WERI-Rb-1 (cell line): ENCODE measurements at regions not wholly inside any gene's neighbourhood (a gene's known extent, or its start where the extent isn't known, plus 50 kb on each side); places are given as distances from the start of the nearest gene placed in this dataset.
"Not testable (repeated sequence)": the region's sequence is repeated elsewhere in the genome, so short reads cannot be mapped to it uniquely, and the experiment has no call there.

ENCODE experiments used
- DNase-seq: peaks from one replicate; pipeline ENCODE4 v3.0.0-alpha.2; 2020
- H3K27ac ChIP-seq: fragments of 250-450 bp; sonication (Bioruptor Pico); 2 replicates; pipeline ENCODE4 v1.5.1; 2020; ENCODE audit warnings: mild to moderate bottlenecking, moderate library complexity
- H3K27me3 ChIP-seq: fragments of 250-450 bp; sonication (Bioruptor Pico); 2 replicates; pipeline ENCODE4 v1.5.1; 2021; ENCODE audit warnings: mild to moderate bottlenecking, low read depth, moderate library complexity; ENCODE audit not compliant: insufficient read depth, severe bottlenecking
- H3K36me3 ChIP-seq: fragments of 250-450 bp; sonication (Bioruptor Pico); 2 replicates; pipeline ENCODE4 v1.5.1; 2020; ENCODE audit warnings: mild to moderate bottlenecking, moderate library complexity
- H3K4me3 ChIP-seq: 2 replicates; pipeline ENCODE4 v1.5.1; 2011; ENCODE audit warnings: low read depth, mild to moderate bottlenecking, control low read depth, low read length
- H3K9me3 ChIP-seq: fragments of 250-450 bp; sonication (Bioruptor Pico); 2 replicates; pipeline ENCODE4 v1.5.1; 2021; ENCODE audit warnings: mild to moderate bottlenecking, moderate library complexity; ENCODE audit not compliant: severe bottlenecking
- TF ChIP-seq, protein P1 (sequence below): IDR thresholded peaks from 2 replicates; pipeline ENCODE4 v1.5.1; 2011; ENCODE audit warnings: low read depth, mild to moderate bottlenecking, control low read depth, inconsistent platforms, low read length

DNA sequence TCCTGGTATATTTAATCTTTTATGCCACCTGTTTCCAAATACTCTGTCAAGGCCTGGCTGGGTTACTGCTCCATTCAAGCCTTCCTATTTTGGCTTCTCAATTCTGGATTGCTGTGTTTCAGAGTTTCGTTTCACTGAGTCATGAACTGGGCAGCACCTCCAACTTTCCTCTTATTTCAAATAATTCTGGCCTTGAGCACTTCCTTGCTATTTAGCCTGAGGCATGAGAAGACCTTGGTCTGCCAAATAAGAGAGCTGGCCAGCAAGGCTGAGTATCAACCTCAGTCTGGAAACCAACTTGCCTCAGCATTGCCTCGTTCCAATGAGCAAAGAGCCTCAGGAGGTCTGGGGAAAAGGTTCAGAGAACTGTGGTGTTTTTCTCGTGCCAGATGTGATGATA is 66.6 kb downstream of the TNFAIP3 start:
- Histone ChIP-seq H3K27me3 (no peaks in the 10 kb centered on the region), H3K36me3 (no peaks in the 10 kb centered on the region), H3K4me3 (no peak overlapping the region), H3K9me3 (no peaks in the 10 kb centered on the region), H3K27ac (no peak overlapping the region)
- DNase-seq = no peak
- TF ChIP-seq, protein P1, sequence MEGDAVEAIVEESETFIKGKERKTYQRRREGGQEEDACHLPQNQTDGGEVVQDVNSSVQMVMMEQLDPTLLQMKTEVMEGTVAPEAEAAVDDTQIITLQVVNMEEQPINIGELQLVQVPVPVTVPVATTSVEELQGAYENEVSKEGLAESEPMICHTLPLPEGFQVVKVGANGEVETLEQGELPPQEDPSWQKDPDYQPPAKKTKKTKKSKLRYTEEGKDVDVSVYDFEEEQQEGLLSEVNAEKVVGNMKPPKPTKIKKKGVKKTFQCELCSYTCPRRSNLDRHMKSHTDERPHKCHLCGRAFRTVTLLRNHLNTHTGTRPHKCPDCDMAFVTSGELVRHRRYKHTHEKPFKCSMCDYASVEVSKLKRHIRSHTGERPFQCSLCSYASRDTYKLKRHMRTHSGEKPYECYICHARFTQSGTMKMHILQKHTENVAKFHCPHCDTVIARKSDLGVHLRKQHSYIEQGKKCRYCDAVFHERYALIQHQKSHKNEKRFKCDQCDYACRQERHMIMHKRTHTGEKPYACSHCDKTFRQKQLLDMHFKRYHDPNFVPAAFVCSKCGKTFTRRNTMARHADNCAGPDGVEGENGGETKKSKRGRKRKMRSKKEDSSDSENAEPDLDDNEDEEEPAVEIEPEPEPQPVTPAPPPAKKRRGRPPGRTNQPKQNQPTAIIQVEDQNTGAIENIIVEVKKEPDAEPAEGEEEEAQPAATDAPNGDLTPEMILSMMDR = no peak

DNA sequence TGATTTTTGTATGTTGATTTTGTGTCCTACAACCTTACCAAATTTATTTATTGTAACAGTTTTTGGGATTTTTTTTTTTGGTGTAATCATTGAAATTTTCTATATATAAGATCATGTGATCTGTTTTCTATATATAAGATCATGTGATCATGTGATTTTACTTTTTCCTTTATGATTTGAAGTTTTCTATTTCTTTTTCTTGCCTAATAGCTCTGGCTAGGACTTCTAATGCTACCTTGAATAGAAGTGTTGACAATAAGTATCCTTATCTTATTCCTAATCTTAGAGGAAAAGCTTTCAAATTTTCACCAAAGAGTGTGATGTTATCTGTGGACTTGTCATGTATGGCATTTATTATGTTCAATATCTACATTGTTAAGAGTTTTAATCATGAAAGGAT is 69.7 kb downstream of the TNFAIP3 start:
- DNase-seq = no peak
- no peaks in the 10 kb centered on the region for H3K27me3 ChIP-seq
- TF ChIP-seq, protein P1 = no peak

DNA sequence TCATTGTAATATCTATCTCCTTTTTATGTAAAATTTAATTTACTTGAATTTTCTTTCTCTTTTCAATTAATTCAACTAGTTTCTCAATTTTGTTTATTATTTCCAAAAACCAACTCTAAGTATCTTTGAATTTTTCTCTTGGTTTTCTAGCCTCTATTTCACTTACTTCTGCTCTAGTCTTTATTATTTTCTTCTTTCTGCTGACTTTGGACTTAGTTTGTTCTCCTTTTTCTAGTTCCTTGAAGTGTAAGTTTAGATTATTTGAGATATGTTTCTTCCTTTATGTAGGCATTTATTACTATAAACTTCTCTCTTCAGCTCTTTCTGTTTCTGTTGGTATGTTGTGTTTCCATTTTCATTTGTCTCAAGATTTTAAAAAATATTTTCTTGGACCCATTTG is 70.8 kb downstream of the TNFAIP3 start:
- TF ChIP-seq, protein P1 = no peak
- DNase-seq = no peak
- H3K4me3 ChIP-seq = no peak overlapping the region
- no peaks in the 10 kb centered on the region for H3K27me3 ChIP-seq
- H3K9me3 ChIP-seq = no peaks in the 10 kb centered on the region
- H3K27ac ChIP-seq = no peak overlapping the region
- H3K36me3 ChIP-seq = no peaks in the 10 kb centered on the region

More for the DNA sequence above, 69.7 kb downstream of the TNFAIP3 start:
- Histone ChIP-seq H3K4me3 (no peak overlapping the region), H3K27ac (no peak overlapping the region), H3K36me3 (no peaks in the 10 kb centered on the region), H3K9me3 (no peaks in the 10 kb centered on the region)

DNA sequence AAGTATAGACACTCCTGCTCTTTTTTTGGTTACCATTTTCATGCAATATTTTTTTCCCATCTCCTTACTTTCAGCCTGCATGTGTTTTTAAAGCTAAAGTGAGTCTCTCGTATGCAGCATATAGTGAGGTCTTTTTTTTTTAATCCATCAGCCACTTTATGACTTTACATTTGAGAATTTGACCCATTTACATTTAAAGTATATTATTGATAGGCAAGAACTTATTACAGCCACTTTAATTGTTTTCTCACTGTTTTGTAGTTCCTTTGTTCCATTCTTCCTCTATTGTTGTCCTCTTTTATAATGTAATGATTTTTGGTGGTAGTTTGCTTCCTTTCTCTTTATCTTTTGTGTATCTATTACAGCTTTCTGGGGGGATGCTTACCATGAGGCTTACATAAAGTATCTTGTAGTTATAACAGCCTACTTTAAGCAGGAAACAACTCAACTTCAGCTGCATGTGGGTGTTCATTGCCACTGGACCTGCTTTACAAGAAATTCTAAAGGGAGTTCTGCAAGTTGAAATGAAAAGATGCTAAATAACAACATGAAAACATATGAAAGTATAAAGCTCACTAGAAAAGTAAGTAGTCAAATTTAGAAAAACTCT is 71.8 kb downstream of the TNFAIP3 start:
- TF ChIP-seq, protein P1 = no peak
- Histone ChIP-seq H3K27me3 (no peaks in the 10 kb centered on the region), H3K27ac (no peak overlapping the region), H3K9me3 (no peaks in the 10 kb centered on the region), H3K36me3 (no peaks in the 10 kb centered on the region), H3K4me3 (no peak overlapping the region)
- no peak for DNase-seq

DNA sequence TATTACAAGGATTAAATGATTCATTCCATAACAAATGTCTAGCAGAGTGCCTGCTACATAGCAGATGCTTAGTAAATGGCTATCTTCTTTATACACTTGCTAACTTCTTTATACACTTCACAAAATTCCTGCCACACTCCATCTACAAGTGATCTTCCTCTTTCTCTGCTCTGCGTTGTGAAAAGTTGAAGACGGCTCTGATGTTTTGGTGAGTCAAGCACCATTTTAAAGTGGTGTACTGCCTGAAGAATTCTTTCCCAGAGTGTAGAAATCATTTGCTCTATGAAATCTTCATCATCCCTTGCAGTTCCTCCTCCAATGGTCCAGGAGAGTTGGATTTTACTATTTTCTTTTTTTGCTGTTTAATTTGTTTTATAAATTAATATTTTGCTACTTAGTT is 74.9 kb downstream of the TNFAIP3 start:
- DNase-seq = no peak
- Histone ChIP-seq H3K27ac (no peak overlapping the region), H3K36me3 (no peaks in the 10 kb centered on the region), H3K9me3 (no peaks in the 10 kb centered on the region), H3K4me3 (no peak overlapping the region), H3K27me3 (no peaks in the 10 kb centered on the region)
- TF ChIP-seq, protein P1 = no peak

DNA sequence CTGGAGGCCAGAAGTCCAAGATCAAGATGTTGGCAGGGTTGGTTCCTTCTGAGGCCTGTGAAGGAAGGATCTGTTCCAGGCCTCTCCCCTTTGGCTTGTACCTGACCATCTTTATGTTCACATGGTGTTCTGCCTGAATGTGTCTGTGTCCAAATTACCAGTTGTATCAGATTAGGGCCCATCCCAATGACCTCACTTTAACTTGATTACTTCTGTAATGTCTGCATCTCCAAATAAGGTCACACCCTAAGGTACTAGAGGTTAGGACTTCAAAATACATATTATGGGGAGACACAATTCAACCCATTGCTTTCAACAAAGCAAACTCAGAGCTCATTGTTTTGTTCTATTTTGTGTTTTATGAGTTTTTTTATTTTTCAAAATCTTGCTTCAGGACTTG is 75.7 kb downstream of the TNFAIP3 start:
- Histone ChIP-seq H3K9me3 (no peaks in the 10 kb centered on the region), H3K4me3 (no peak overlapping the region), H3K27ac (no peak overlapping the region), H3K36me3 (no peaks in the 10 kb centered on the region), H3K27me3 (no peaks in the 10 kb centered on the region)
- no peak for DNase-seq
- TF ChIP-seq, protein P1 = no peak

DNA sequence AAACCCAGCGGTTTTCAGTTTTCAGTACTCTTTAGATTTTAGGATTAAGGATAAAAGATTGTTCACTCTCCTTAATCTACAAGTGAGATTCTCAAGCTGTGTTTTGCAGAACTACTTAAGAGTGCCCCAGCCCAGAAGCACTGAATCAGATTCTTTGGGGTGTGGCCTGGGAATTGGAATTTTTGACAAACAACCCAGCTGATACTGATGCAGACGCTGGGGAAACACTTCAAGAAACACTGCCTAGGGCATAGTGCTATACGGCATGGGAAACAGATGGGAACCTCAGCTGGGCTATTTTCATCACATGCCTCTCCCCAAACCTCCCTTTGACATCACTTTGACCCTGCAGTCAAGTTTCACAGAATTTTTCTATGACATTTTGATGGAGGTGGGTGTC is 77.3 kb downstream of the TNFAIP3 start:
- not testable (repeated sequence) for H3K36me3 ChIP-seq, H3K9me3 ChIP-seq, H3K4me3 ChIP-seq, H3K27me3 ChIP-seq, DNase-seq, H3K27ac ChIP-seq
